HEK293 (cell line): ENCODE measurements at regions not wholly inside any gene's neighbourhood (a gene's known extent, or its start where the extent isn't known, plus 50 kb on each side); places are given as distances from the start of the nearest gene placed in this dataset.

Experiments
- CTCF ChIA-PET: fragments of 350-600 bp; formaldehyde crosslinking; extraction: SDS; loops from one replicate; lab custom pipeline; 2021; ENCODE audit warnings: antibody characterized with exemption; lab: Yijun Ruan, JAX
- POLR2A ChIA-PET: fragments of 300-600 bp; formaldehyde crosslinking; extraction: SDS; loops from one replicate; lab custom pipeline; 2020; ENCODE audit warnings: antibody characterized with exemption, inconsistent platforms; lab: Yijun Ruan, JAX
- H3K27ac ChIP-seq: fragments of 200-500 bp; sonication (Bioruptor generic); 2 replicates; pipeline ENCODE4 v1.5.1; 2014; ENCODE audit warnings: low read depth, low read length, control low read depth, inconsistent platforms; ENCODE audit errors: extremely low read depth
- H3K36me3 ChIP-seq, 2 experiments: fragments of 200-500 bp in 1 of 2; sonication (Bioruptor generic) in 1 of 2; 1 replicate in 1 of 2; 2 replicates in 1 of 2; pipeline ENCODE4 v1.5.1; 2014 to 2017; ENCODE audit warnings: inconsistent platforms in 2 of 2, low read length in 2 of 2; ENCODE audit not compliant: control insufficient read depth in 2 of 2, insufficient read depth in 1 of 2
- H3K4me1 ChIP-seq: fragments of 200-500 bp; sonication (Bioruptor generic); 2 replicates; pipeline ENCODE4 v1.5.1; 2014; ENCODE audit warnings: mild to moderate bottlenecking, low read length, inconsistent platforms; ENCODE audit not compliant: control insufficient read depth, insufficient read depth
- H3K4me3 ChIP-seq: 2 replicates; pipeline ENCODE4 v1.5.1; 2011; ENCODE audit warnings: low read depth, mild to moderate bottlenecking, control low read depth, low read length, moderate library complexity
- H3K9me3 ChIP-seq: fragments of 200-500 bp; sonication (Bioruptor generic); 2 replicates; pipeline ENCODE4 v1.5.1; 2014; ENCODE audit warnings: low read depth, low read length, inconsistent platforms; ENCODE audit not compliant: control insufficient read depth, insufficient read depth
- ELK4 ChIP-seq: IDR thresholded peaks from 2 replicates; pipeline ENCODE4 v1.6.1; 2011; ENCODE audit warnings: mild to moderate bottlenecking, low read depth, low read length, borderline replicate concordance
- HOXA7 ChIP-seq: sonication (generic); formaldehyde crosslinking; IDR thresholded peaks from 2 replicates; pipeline ENCODE4 v1.8.1; 2022; ENCODE audit warnings: missing genetic modification reagents, borderline replicate concordance
- KLF10 ChIP-seq: fragments of 450-650 bp; IDR thresholded peaks from 2 replicates; pipeline ENCODE4 v1.5.1; 2018; ENCODE audit warnings: missing biosample characterization, mild to moderate bottlenecking, missing genetic modification characterization
- KLF9 ChIP-seq: fragments of 450-650 bp; formaldehyde crosslinking; IDR thresholded peaks from 2 replicates; pipeline ENCODE4 v1.5.1; 2016; ENCODE audit warnings: missing biosample characterization, missing genetic modification characterization, low read depth
- OVOL3 ChIP-seq: fragments of 450-650 bp; formaldehyde crosslinking; IDR thresholded peaks from 2 replicates; pipeline ENCODE4 v1.5.1; 2016; ENCODE audit warnings: missing biosample characterization, missing genetic modification characterization
- SCRT2 ChIP-seq: fragments of 450-650 bp; formaldehyde crosslinking; IDR thresholded peaks from 2 replicates; pipeline ENCODE4 v1.5.1; 2016; ENCODE audit warnings: missing biosample characterization, missing genetic modification characterization
- ZBTB49 ChIP-seq: fragments of 450-650 bp; formaldehyde crosslinking; IDR thresholded peaks from 2 replicates; pipeline ENCODE4 v1.5.1; 2016; ENCODE audit warnings: missing biosample characterization, missing genetic modification characterization, low read depth
- ZNF10 ChIP-seq: fragments of 450-650 bp; formaldehyde crosslinking; IDR thresholded peaks from 2 replicates; pipeline ENCODE4 v1.5.1; 2017; ENCODE audit warnings: missing biosample characterization, missing genetic modification characterization
- ZNF114 ChIP-seq: fragments of 450-650 bp; formaldehyde crosslinking; IDR thresholded peaks from 2 replicates; pipeline ENCODE4 v1.5.0; 2017; ENCODE audit warnings: missing biosample characterization, missing genetic modification characterization
- ZNF280C ChIP-seq: fragments of 450-650 bp; formaldehyde crosslinking; IDR thresholded peaks from 2 replicates; pipeline ENCODE4 v1.5.1; 2016; ENCODE audit warnings: missing biosample characterization, missing genetic modification characterization
- ZNF335 ChIP-seq: fragments of 450-650 bp; formaldehyde crosslinking; conservative IDR thresholded peaks from 2 replicates; pipeline ENCODE4 v1.5.1; 2016; ENCODE audit warnings: missing biosample characterization, missing genetic modification characterization
- ZNF341 ChIP-seq: fragments of 450-650 bp; formaldehyde crosslinking; IDR thresholded peaks from 2 replicates; pipeline ENCODE4; 2016; ENCODE audit warnings: low read depth, missing biosample characterization, missing genetic modification characterization
- ZNF391 ChIP-seq: fragments of 450-650 bp; formaldehyde crosslinking; IDR thresholded peaks from 2 replicates; pipeline ENCODE4 v1.5.1; 2016; ENCODE audit warnings: low read depth, missing biosample characterization, missing genetic modification characterization, borderline replicate concordance
- ZNF416 ChIP-seq: fragments of 450-650 bp; formaldehyde crosslinking; IDR thresholded peaks from 2 replicates; pipeline ENCODE4 v1.5.1; 2016; ENCODE audit warnings: missing biosample characterization, missing genetic modification characterization
- ZNF585B ChIP-seq: fragments of 450-650 bp; formaldehyde crosslinking; IDR thresholded peaks from 2 replicates; pipeline ENCODE4 v1.5.1; 2016; ENCODE audit warnings: missing biosample characterization, missing genetic modification characterization
- ZNF626 ChIP-seq: fragments of 450-650 bp; sonication (Bioruptor Pico); formaldehyde crosslinking; IDR thresholded peaks from 2 replicates; pipeline ENCODE4 v1.5.1; 2018; ENCODE audit warnings: missing biosample characterization, missing genetic modification characterization, inconsistent platforms
- ZNF776 ChIP-seq: fragments of 450-650 bp; formaldehyde crosslinking; IDR thresholded peaks from 2 replicates; pipeline ENCODE4 v1.5.0; 2017; ENCODE audit warnings: missing biosample characterization, missing genetic modification characterization, borderline replicate concordance
- ZNF843 ChIP-seq: fragments of 450-650 bp; formaldehyde crosslinking; IDR thresholded peaks from 2 replicates; pipeline ENCODE4 v1.5.1; 2016; ENCODE audit warnings: missing biosample characterization, missing genetic modification characterization
- TF ChIP-seq, protein P1 (sequence below): fragments of 450-650 bp; IDR thresholded peaks from 2 replicates; pipeline ENCODE4 v1.5.1; 2018; ENCODE audit warnings: missing biosample characterization, mild to moderate bottlenecking, missing genetic modification characterization
- TF ChIP-seq, protein P2 (sequence below): fragments of 450-650 bp; formaldehyde crosslinking; IDR thresholded peaks from 2 replicates; pipeline ENCODE4 v1.5.1; 2016; ENCODE audit warnings: missing biosample characterization, missing genetic modification characterization
- TF ChIP-seq, protein P3 (sequence below): fragments of 450-650 bp; formaldehyde crosslinking; IDR thresholded peaks from 2 replicates; pipeline ENCODE4 v1.5.0; 2017; ENCODE audit warnings: missing biosample characterization, missing genetic modification characterization, borderline replicate concordance

DNA sequence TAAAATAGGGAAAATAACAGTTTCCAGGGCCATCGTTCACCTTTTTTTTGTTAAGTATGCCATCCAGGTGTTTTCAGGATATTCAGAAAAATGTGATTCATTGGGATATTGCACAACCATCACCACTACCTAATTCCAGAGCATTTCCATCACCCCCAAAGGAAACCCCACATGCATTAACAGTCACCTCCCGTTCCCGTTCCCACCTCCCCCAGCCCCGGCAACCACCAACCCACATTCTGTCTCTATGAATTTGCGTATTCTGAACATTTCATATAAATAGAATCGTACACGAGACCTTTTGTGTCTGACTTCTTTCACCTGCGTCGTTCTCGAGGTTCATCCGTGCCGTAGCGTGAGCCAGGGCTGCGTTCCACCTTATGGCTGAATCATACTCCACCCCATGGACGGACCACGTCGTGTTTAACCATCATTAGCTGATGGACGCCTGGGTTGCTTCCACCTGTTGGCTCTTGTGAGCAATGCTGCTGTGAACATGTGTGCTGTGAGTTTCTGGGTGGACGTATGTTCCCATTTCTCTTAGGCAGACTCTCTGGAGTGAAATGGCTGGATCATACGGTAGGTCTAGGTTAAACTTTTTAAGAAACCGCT lies 51.0 kb upstream of the NCOR2 start:
- POLR2A ChIA-PET: no interaction called here
- no peaks in the 10 kb centered on the region for H3K9me3 ChIP-seq
- H3K4me1 ChIP-seq: no peaks in the 10 kb centered on the region
- no peak overlapping the region for H3K4me3 ChIP-seq
- CTCF ChIA-PET: interaction anchor here (0.7 kb wide), 1 partner anchor 11 kb away, joined by 3 read pairs; no protein-coding TSS in a partner anchor
- no peak overlapping the region for H3K27ac ChIP-seq
- no peaks in the 10 kb centered on the region for H3K36me3 ChIP-seq
- TF ChIP-seq SCRT2 (tag by site-specific recombination): peak; percentile 46; the same call in 1 of the 2 replicates
- no peak for TF ChIP-seq KLF10

GRCh38 chr12:124617615-124618014 lies 50.2 kb upstream of the NCOR2 start:
- no peak overlapping the region for H3K27ac ChIP-seq
- no peaks in the 10 kb centered on the region for H3K9me3 ChIP-seq
- H3K4me3 ChIP-seq: no peak overlapping the region
- ChIA-PET CTCF (no interaction called here), POLR2A (no interaction called here)
- no peaks in the 10 kb centered on the region for H3K4me1 ChIP-seq
- TF ChIP-seq ELK4 (no peak), ZNF114 (tag by site-specific recombination) (no peak), ZNF335 (tag by site-specific recombination) (no peak), ZNF585B (no peak), ZNF843 (tag by site-specific recombination) (no peak), ZNF776 (no peak), ZBTB49 (no peak), ZNF10 (tag by site-specific recombination) (no peak), ZNF626 (tag by site-specific recombination) (no peak), OVOL3 (tag by site-specific recombination) (no peak), KLF9 (tag by site-specific recombination) (no peak), ZNF341 (tag by site-specific recombination) (no peak), ZNF416 (tag by site-specific recombination) (no peak), HOXA7 (no peak), ZNF391 (tag by site-specific recombination) (no peak), ZNF280C (no peak)
- TF ChIP-seq, protein P1, sequence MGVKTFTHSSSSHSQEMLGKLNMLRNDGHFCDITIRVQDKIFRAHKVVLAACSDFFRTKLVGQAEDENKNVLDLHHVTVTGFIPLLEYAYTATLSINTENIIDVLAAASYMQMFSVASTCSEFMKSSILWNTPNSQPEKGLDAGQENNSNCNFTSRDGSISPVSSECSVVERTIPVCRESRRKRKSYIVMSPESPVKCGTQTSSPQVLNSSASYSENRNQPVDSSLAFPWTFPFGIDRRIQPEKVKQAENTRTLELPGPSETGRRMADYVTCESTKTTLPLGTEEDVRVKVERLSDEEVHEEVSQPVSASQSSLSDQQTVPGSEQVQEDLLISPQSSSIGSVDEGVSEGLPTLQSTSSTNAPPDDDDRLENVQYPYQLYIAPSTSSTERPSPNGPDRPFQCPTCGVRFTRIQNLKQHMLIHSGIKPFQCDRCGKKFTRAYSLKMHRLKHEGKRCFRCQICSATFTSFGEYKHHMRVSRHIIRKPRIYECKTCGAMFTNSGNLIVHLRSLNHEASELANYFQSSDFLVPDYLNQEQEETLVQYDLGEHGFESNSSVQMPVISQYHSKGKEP (tag by site-specific recombination): no peak
- TF ChIP-seq, protein P2, sequence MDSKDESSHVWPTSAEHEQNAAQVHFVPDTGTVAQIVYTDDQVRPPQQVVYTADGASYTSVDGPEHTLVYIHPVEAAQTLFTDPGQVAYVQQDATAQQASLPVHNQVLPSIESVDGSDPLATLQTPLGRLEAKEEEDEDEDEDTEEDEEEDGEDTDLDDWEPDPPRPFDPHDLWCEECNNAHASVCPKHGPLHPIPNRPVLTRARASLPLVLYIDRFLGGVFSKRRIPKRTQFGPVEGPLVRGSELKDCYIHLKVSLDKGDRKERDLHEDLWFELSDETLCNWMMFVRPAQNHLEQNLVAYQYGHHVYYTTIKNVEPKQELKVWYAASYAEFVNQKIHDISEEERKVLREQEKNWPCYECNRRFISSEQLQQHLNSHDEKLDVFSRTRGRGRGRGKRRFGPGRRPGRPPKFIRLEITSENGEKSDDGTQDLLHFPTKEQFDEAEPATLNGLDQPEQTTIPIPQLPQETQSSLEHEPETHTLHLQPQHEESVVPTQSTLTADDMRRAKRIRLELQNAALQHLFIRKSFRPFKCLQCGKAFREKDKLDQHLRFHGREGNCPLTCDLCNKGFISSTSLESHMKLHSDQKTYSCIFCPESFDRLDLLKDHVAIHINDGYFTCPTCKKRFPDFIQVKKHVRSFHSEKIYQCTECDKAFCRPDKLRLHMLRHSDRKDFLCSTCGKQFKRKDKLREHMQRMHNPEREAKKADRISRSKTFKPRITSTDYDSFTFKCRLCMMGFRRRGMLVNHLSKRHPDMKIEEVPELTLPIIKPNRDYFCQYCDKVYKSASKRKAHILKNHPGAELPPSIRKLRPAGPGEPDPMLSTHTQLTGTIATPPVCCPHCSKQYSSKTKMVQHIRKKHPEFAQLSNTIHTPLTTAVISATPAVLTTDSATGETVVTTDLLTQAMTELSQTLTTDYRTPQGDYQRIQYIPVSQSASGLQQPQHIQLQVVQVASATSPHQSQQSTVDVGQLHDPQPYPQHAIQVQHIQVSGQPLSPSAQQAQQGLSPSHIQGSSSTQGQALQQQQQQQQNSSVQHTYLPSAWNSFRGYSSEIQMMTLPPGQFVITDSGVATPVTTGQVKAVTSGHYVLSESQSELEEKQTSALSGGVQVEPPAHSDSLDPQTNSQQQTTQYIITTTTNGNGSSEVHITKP (tag by site-specific recombination): no peak
- TF ChIP-seq, protein P3, sequence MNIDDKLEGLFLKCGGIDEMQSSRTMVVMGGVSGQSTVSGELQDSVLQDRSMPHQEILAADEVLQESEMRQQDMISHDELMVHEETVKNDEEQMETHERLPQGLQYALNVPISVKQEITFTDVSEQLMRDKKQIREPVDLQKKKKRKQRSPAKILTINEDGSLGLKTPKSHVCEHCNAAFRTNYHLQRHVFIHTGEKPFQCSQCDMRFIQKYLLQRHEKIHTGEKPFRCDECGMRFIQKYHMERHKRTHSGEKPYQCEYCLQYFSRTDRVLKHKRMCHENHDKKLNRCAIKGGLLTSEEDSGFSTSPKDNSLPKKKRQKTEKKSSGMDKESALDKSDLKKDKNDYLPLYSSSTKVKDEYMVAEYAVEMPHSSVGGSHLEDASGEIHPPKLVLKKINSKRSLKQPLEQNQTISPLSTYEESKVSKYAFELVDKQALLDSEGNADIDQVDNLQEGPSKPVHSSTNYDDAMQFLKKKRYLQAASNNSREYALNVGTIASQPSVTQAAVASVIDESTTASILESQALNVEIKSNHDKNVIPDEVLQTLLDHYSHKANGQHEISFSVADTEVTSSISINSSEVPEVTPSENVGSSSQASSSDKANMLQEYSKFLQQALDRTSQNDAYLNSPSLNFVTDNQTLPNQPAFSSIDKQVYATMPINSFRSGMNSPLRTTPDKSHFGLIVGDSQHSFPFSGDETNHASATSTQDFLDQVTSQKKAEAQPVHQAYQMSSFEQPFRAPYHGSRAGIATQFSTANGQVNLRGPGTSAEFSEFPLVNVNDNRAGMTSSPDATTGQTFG (tag by site-specific recombination): no peak
- H3K36me3 ChIP-seq: no peaks in the 10 kb centered on the region
